Uterus (tissue), 2 donors: ENCODE measurements at regions not wholly inside any gene's neighbourhood (a gene's known extent, or its start where the extent isn't known, plus 50 kb on each side); places are given as distances from the start of the nearest gene placed in this dataset.

Experiments
- CTCF ChIP-seq, 4 experiments: fragments of 200-600 bp in 2 of 4; fragments of 450-650 bp in 2 of 4; sonication (generic) in 2 of 4; IDR thresholded peaks; one replicate each; pipeline ENCODE4 v1.5.1; 2016 to 2019; ENCODE audit warnings: antibody characterized with exemption in 4 of 4, mild to moderate bottlenecking in 2 of 4, moderate library complexity in 1 of 4
- POLR2A ChIP-seq, 2 donors: fragments of 450-650 bp; IDR thresholded peaks; one replicate each; pipeline ENCODE4 v1.6.1; 2016; ENCODE audit warnings: antibody characterized with exemption in 2 of 2, mild to moderate bottlenecking in 1 of 2, moderate library complexity in 1 of 2

GRCh38 chr10:78194539-78195402 is 161.1 kb downstream of the RPS24 start:
- TF ChIP-seq CTCF (IDR thresholded peaks at IDR 0.05) (no peak), POLR2A (IDR thresholded peaks at IDR 0.05) (no peak)
